Hepatocyte (in vitro differentiated cells): ENCODE measurements at regions not wholly inside any gene's neighbourhood (a gene's known extent, or its start where the extent isn't known, plus 50 kb on each side); places are given as distances from the start of the nearest gene placed in this dataset.

Source experiments
- DNase-seq: peaks from one replicate; pipeline ENCODE4 v3.0.0-alpha.2; 2016; ENCODE audit warnings: low spot score
- H2AFZ ChIP-seq: fragments of 200-600 bp; sonication (generic); 2 replicates; pipeline ENCODE4 v1.6.0; 2016; ENCODE audit warnings: antibody characterized with exemption, mild to moderate bottlenecking
- H3K27ac ChIP-seq: fragments of 200-600 bp; sonication (generic); 2 replicates; pipeline ENCODE4 v1.5.1; 2016; ENCODE audit warnings: mild to moderate bottlenecking
- H3K27me3 ChIP-seq: fragments of 200-600 bp; sonication (generic); 2 replicates; pipeline ENCODE4 v1.6.1; 2016
- H3K36me3 ChIP-seq: fragments of 200-600 bp; sonication (generic); replicated peaks from 2 replicates; pipeline ENCODE4 v1.5.1; 2016; ENCODE audit warnings: low read depth; ENCODE audit not compliant: insufficient read depth
- H3K4me1 ChIP-seq: fragments of 200-600 bp; sonication (generic); 2 replicates; pipeline ENCODE4 v1.5.1; 2016; ENCODE audit warnings: mild to moderate bottlenecking, moderate library complexity; ENCODE audit not compliant: insufficient read depth
- H3K4me2 ChIP-seq: fragments of 200-600 bp; sonication (generic); 2 replicates; pipeline ENCODE4 v1.6.0; 2016
- H3K4me3 ChIP-seq: fragments of 200-600 bp; sonication (generic); 2 replicates; pipeline ENCODE4 v1.5.1; 2016; ENCODE audit warnings: mild to moderate bottlenecking
- H3K79me2 ChIP-seq: fragments of 200-600 bp; sonication (generic); 2 replicates; pipeline ENCODE4 v1.6.0; 2017; ENCODE audit warnings: mild to moderate bottlenecking
- H3K9me2 ChIP-seq: fragments of 200-600 bp; sonication (generic); replicated peaks from 2 replicates; pipeline ENCODE4 v1.6.0; 2017; ENCODE audit warnings: mild to moderate bottlenecking; ENCODE audit not compliant: insufficient read depth
- H3K9me3 ChIP-seq: fragments of 200-600 bp; sonication (generic); 2 replicates; pipeline ENCODE4 v1.5.1; 2016; ENCODE audit warnings: low read depth, mild to moderate bottlenecking
- H4K20me1 ChIP-seq: fragments of 200-600 bp; sonication (generic); 2 replicates; pipeline ENCODE4 v1.6.0; 2016; ENCODE audit warnings: mild to moderate bottlenecking; ENCODE audit not compliant: insufficient read depth, poor library complexity, severe bottlenecking
- EZH2 ChIP-seq: fragments of 200-600 bp; sonication (generic); IDR thresholded peaks from 2 replicates; pipeline ENCODE4 v1.6.1; 2016; ENCODE audit warnings: antibody characterized with exemption, mild to moderate bottlenecking, borderline replicate concordance
- EZH2phosphoT487 ChIP-seq: fragments of 200-600 bp; sonication (generic); IDR thresholded peaks from one replicate; pipeline ENCODE4 v1.6.1; 2018; ENCODE audit warnings: antibody characterized with exemption, mild to moderate bottlenecking, low read depth, moderate library complexity; ENCODE audit not compliant: unreplicated experiment, severe bottlenecking
- WGBS: methylation state at CpG from one replicate; pipeline ENCODE4 v1.1.6; 2016; ENCODE audit warnings: low lambda C conversion rate; ENCODE audit errors: missing lambda C conversion rate; 5-methylcytosine and 5-hydroxymethylcytosine counted together
- TF ChIP-seq, protein P1 (sequence below): fragments of 200-600 bp; sonication (generic); IDR thresholded peaks from 2 replicates; pipeline ENCODE4 v1.5.1; 2016; ENCODE audit warnings: antibody characterized with exemption, mild to moderate bottlenecking; ENCODE audit not compliant: poor library complexity

DNA sequence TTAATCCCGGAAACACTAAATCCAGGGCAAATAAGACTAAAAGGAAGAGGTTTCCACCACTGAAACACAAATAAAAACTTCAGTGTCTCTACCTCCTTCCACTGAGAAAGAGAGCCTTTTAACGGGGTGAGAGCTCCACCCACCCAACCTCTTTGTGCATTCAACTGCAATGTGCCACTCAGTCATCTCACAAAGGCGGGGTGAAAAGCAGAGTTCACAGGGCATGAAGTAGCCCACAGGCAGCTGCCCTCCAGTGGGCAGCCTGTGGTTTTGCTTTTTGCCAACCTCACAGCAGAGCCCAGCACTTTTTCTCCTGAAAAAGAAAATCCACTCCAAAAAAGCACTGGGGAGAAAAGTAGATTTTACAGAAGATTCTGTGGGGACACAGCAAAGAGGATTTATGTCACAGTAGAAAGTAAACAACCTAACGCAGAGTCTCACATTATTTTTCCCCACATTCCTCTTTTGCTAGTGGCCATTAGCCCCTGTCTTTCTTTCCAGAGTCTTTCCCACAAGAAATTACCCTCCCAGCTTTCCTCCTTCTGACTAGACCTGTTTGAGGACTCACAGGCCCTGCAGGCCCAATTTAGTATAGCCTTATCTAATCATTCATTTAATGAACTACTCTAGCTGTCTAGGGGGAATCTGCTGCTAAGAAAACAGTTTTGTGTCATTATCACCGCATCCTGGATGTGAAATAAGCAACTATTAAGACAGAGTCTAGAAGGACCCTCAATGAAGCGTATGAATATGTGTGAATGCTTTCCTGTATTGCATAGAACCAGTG, 753.8 kb upstream of the FOXG1 start:
- Histone ChIP-seq H3K27me3 (no peaks in the 10 kb centered on the region), H3K4me1 (no peaks in the 10 kb centered on the region), H2AFZ (no peak overlapping the region), H3K4me3 (no peak overlapping the region), H3K79me2 (no peaks in the 10 kb centered on the region), H3K9me3 (no peaks in the 10 kb centered on the region), H3K9me2 (no peaks in the 10 kb centered on the region), H3K27ac (no peak overlapping the region), H3K4me2 (no peak overlapping the region), H3K36me3 (no peaks in the 10 kb centered on the region), H4K20me1 (no peaks in the 10 kb centered on the region)
- TF ChIP-seq, protein P1, sequence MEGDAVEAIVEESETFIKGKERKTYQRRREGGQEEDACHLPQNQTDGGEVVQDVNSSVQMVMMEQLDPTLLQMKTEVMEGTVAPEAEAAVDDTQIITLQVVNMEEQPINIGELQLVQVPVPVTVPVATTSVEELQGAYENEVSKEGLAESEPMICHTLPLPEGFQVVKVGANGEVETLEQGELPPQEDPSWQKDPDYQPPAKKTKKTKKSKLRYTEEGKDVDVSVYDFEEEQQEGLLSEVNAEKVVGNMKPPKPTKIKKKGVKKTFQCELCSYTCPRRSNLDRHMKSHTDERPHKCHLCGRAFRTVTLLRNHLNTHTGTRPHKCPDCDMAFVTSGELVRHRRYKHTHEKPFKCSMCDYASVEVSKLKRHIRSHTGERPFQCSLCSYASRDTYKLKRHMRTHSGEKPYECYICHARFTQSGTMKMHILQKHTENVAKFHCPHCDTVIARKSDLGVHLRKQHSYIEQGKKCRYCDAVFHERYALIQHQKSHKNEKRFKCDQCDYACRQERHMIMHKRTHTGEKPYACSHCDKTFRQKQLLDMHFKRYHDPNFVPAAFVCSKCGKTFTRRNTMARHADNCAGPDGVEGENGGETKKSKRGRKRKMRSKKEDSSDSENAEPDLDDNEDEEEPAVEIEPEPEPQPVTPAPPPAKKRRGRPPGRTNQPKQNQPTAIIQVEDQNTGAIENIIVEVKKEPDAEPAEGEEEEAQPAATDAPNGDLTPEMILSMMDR = no peak
- TF ChIP-seq EZH2 (no peak), EZH2phosphoT487 (no peak)
- DNase-seq = no peak
- WGBS = 60% methylated on average over 6 of the region's 6 CpGs

DNA sequence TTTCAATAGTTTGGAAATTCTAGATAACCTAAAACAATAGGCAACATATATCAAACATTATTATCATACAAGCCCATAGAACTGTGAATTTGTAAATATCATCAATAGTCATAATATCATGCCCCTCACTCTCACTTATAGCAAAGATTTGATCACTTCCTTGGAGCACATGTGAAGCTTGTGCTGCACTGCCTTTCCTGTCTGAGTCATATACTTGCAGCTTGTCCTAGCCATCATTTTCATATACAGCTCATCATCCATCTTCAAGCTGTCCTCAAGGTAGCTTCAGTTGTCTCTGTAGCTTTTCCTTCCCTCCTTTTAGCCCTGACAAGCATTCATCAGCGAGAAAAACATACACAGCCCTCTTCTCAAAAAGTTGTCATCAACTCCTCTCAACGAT, 746.5 kb upstream of the FOXG1 start:
- Histone ChIP-seq H3K27me3 (no peaks in the 10 kb centered on the region), H4K20me1 (no peaks in the 10 kb centered on the region), H3K9me3 (no peaks in the 10 kb centered on the region), H3K36me3 (no peaks in the 10 kb centered on the region), H2AFZ (no peak overlapping the region), H3K27ac (no peak overlapping the region), H3K4me1 (no peaks in the 10 kb centered on the region), H3K4me3 (no peak overlapping the region), H3K9me2 (no peaks in the 10 kb centered on the region), H3K4me2 (no peak overlapping the region), H3K79me2 (no peaks in the 10 kb centered on the region)
- DNase-seq = no peak
- WGBS = 85% methylated on average over 2 of the region's 2 CpGs
- no peak for TF ChIP-seq EZH2
- TF ChIP-seq, protein P1 = no peak
- TF ChIP-seq EZH2phosphoT487 = no peak

DNA sequence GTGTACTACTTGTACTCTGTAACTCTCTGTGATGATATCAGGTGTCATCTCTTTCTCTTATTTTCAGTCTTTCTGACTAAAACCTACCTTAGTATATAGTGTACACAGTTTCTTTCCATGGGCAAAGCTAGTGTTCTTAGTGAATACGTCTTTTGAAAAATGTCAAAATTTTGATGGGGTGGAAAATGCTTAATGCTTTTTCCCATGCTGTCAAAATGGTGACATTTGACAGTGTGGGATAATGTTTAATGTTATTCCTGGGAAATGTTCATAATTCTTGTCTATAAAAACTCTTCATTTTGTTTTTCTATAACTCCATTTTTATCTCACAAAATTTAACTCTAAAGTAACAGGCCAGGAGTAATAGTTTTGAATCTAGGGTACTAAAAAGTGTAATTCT, 742.7 kb upstream of the FOXG1 start:
- H4K20me1 ChIP-seq = no peaks in the 10 kb centered on the region
- no peak overlapping the region for H3K27ac ChIP-seq
- no peaks in the 10 kb centered on the region for H3K36me3 ChIP-seq
- no peak overlapping the region for H3K4me3 ChIP-seq
- H3K4me2 ChIP-seq = no peak overlapping the region
- no peaks in the 10 kb centered on the region for H3K79me2 ChIP-seq
- H3K9me2 ChIP-seq = no peaks in the 10 kb centered on the region
- H3K27me3 ChIP-seq = no peaks in the 10 kb centered on the region
- no peak for DNase-seq
- no peaks in the 10 kb centered on the region for H3K4me1 ChIP-seq
- H3K9me3 ChIP-seq = no peaks in the 10 kb centered on the region
- TF ChIP-seq EZH2phosphoT487 = no peak
- WGBS = 95% methylated on average over 1 of the region's 1 CpG
- H2AFZ ChIP-seq = no peak overlapping the region

DNA sequence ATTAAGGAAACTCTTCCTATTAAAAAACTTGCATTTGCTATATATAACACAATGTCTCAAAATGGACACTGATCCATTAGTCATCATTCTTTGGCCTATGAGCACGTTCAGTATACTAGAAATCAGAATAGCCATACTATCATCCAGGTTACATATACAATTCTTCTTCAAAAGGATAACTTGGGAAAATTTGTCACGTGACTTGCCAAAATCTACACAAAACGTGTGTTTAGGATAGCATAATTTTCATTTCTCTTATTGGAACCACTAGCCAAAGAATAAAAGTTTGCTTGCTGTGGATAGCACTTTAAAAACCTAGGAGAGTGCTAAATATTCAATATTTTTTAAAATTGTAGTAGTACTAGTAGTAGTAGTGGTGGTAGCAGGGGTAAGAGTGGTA, 714.3 kb upstream of the FOXG1 start:
- no peaks in the 10 kb centered on the region for H3K27me3 ChIP-seq
- no peaks in the 10 kb centered on the region for H3K4me1 ChIP-seq
- no peaks in the 10 kb centered on the region for H3K79me2 ChIP-seq
- DNase-seq = no peak
- no peaks in the 10 kb centered on the region for H4K20me1 ChIP-seq
- H3K36me3 ChIP-seq = no peaks in the 10 kb centered on the region
- H2AFZ ChIP-seq = no peak overlapping the region
- H3K27ac ChIP-seq = no peak overlapping the region
- no peak overlapping the region for H3K4me2 ChIP-seq
- no peaks in the 10 kb centered on the region for H3K9me3 ChIP-seq
- no peaks in the 10 kb centered on the region for H3K9me2 ChIP-seq
- TF ChIP-seq, protein P1 = no peak
- TF ChIP-seq EZH2phosphoT487 = no peak
- no peak for TF ChIP-seq EZH2
- H3K4me3 ChIP-seq = no peak overlapping the region
- WGBS = 90% methylated on average over 3 of the region's 3 CpGs
